Activated CD4-positive, alpha-beta memory T cell treated with anti-CD3 and anti-CD28 coated beads, Interleukin-2, amount 10 ng/mL, durations not matched to agents 7 days and 5 days (primary cell): ENCODE measurements at regions not wholly inside any gene's neighbourhood (a gene's known extent, or its start where the extent isn't known, plus 50 kb on each side); places are given as distances from the start of the nearest gene placed in this dataset.

Source experiments
- CTCF ChIA-PET: fragments of 350-600 bp; sonication (Branson Sonifier 250); formaldehyde crosslinking; loops from one replicate; lab custom pipeline; 2021; ENCODE audit warnings: antibody characterized with exemption, inconsistent platforms; lab: Charles Lee
- POLR2A ChIA-PET: fragments of 350-600 bp; sonication (Branson Sonifier 250); formaldehyde crosslinking; loops from one replicate; lab custom pipeline; 2021; ENCODE audit warnings: antibody characterized with exemption; lab: Charles Lee
- DNase-seq: peaks from one replicate; pipeline ENCODE4 v3.0.0-alpha.2; 2020
- H3K27ac Mint-ChIP-seq: one replicate; pipeline ENCODE4 v1.8.0; 2021; ENCODE audit warnings: mild to moderate bottlenecking, mixed read lengths
- H3K27me3 Mint-ChIP-seq: one replicate; pipeline ENCODE4 v1.8.0; 2021; ENCODE audit warnings: mixed read lengths
- H3K36me3 Mint-ChIP-seq: one replicate; pipeline ENCODE4 v1.8.0; 2021; ENCODE audit warnings: low read depth, mixed read lengths
- H3K4me1 Mint-ChIP-seq: one replicate; pipeline ENCODE4 v1.8.0; 2021; ENCODE audit warnings: mixed read lengths
- H3K4me3 Mint-ChIP-seq: one replicate; pipeline ENCODE4 v1.8.0; 2021; ENCODE audit warnings: mild to moderate bottlenecking, mixed read lengths
- H3K9me3 Mint-ChIP-seq: one replicate; pipeline ENCODE4 v1.8.0; 2021; ENCODE audit warnings: mixed read lengths

GRCh38 chr1:56430141-56430839, 149.1 kb downstream of the PLPP3 start:
- H3K4me3 Mint-ChIP-seq = no peak overlapping the region
- H3K27me3 Mint-ChIP-seq = no peaks in the 10 kb centered on the region
- no peaks in the 10 kb centered on the region for H3K36me3 Mint-ChIP-seq
- no peak for DNase-seq
- H3K9me3 Mint-ChIP-seq = peaks cover 7% of the 10 kb centered on the region
- no peak overlapping the region for H3K27ac Mint-ChIP-seq
- no peaks in the 10 kb centered on the region for H3K4me1 Mint-ChIP-seq
- POLR2A ChIA-PET = no interaction called here
- CTCF ChIA-PET = no interaction called here

- CTCF ChIA-PET = no interaction called here
- Mint-ChIP-seq H3K4me3 (no peak overlapping the region), H3K36me3 (no peaks in the 10 kb centered on the region)
These were observed 150.1 kb downstream of the PLPP3 start for GRCh38 chr1:56429288-56429687.

GRCh38 chr1:56426587-56427381, 152.6 kb downstream of the PLPP3 start:
- no peaks in the 10 kb centered on the region for H3K36me3 Mint-ChIP-seq
- ChIA-PET CTCF (no interaction called here), POLR2A (no interaction called here)
- no peak for DNase-seq
- H3K27ac Mint-ChIP-seq = no peak overlapping the region
- no peaks in the 10 kb centered on the region for H3K27me3 Mint-ChIP-seq
- peaks cover 4% of the 10 kb centered on the region for H3K9me3 Mint-ChIP-seq
- no peaks in the 10 kb centered on the region for H3K4me1 Mint-ChIP-seq
- no peak overlapping the region for H3K4me3 Mint-ChIP-seq

More at GRCh38 chr1:56429288-56429687, 150.1 kb downstream of the PLPP3 start:
- H3K9me3 Mint-ChIP-seq = peaks cover 7% of the 10 kb centered on the region
- H3K27me3 Mint-ChIP-seq = no peaks in the 10 kb centered on the region
- POLR2A ChIA-PET = no interaction called here
- DNase-seq = no peak
- H3K4me1 Mint-ChIP-seq = no peaks in the 10 kb centered on the region
- H3K27ac Mint-ChIP-seq = no peak overlapping the region

- ChIA-PET CTCF (no interaction called here), POLR2A (no interaction called here)
- no peak for DNase-seq
- Mint-ChIP-seq H3K36me3 (no peaks in the 10 kb centered on the region), H3K9me3 (peaks cover 4% of the 10 kb centered on the region), H3K27me3 (no peaks in the 10 kb centered on the region), H3K27ac (no peak overlapping the region), H3K4me1 (no peaks in the 10 kb centered on the region), H3K4me3 (no peak overlapping the region)
These were observed 153.8 kb downstream of the PLPP3 start for GRCh38 chr1:56425494-56426037.

- no peaks in the 10 kb centered on the region for H3K27me3 Mint-ChIP-seq
- no peak overlapping the region for H3K27ac Mint-ChIP-seq
- H3K9me3 Mint-ChIP-seq = peaks cover 4% of the 10 kb centered on the region
- DNase-seq = no peak
- no peaks in the 10 kb centered on the region for H3K36me3 Mint-ChIP-seq
- POLR2A ChIA-PET = no interaction called here
- H3K4me3 Mint-ChIP-seq = no peak overlapping the region
- CTCF ChIA-PET = no interaction called here
- H3K4me1 Mint-ChIP-seq = no peaks in the 10 kb centered on the region
These were observed 154.4 kb downstream of the PLPP3 start for GRCh38 chr1:56424744-56425493.

- Mint-ChIP-seq H3K4me1 (no peaks in the 10 kb centered on the region), H3K9me3 (peaks cover 4% of the 10 kb centered on the region), H3K27me3 (no peaks in the 10 kb centered on the region), H3K27ac (no peak overlapping the region), H3K4me3 (no peak overlapping the region), H3K36me3 (no peaks in the 10 kb centered on the region)
- ChIA-PET CTCF (no interaction called here), POLR2A (no interaction called here)
- no peak for DNase-seq
These were observed 155.6 kb downstream of the PLPP3 start for GRCh38 chr1:56423716-56424115.

- H3K4me3 Mint-ChIP-seq = no peak overlapping the region
- H3K9me3 Mint-ChIP-seq = no peaks in the 10 kb centered on the region
- CTCF ChIA-PET = no interaction called here
- no peaks in the 10 kb centered on the region for H3K27me3 Mint-ChIP-seq
- no peak overlapping the region for H3K27ac Mint-ChIP-seq
- no peaks in the 10 kb centered on the region for H3K4me1 Mint-ChIP-seq
- no peak for DNase-seq
- no peaks in the 10 kb centered on the region for H3K36me3 Mint-ChIP-seq
- POLR2A ChIA-PET = no interaction called here
These were observed 161.2 kb downstream of the PLPP3 start for GRCh38 chr1:56418151-56418631.

GRCh38 chr1:56417646-56418045, 161.7 kb downstream of the PLPP3 start:
- no peaks in the 10 kb centered on the region for H3K27me3 Mint-ChIP-seq
- H3K36me3 Mint-ChIP-seq = no peaks in the 10 kb centered on the region
- H3K27ac Mint-ChIP-seq = no peak overlapping the region
- CTCF ChIA-PET = no interaction called here
- no peaks in the 10 kb centered on the region for H3K9me3 Mint-ChIP-seq
- POLR2A ChIA-PET = no interaction called here
- H3K4me1 Mint-ChIP-seq = no peaks in the 10 kb centered on the region
- H3K4me3 Mint-ChIP-seq = no peak overlapping the region
- no peak for DNase-seq

GRCh38 chr1:56416495-56416894, 162.9 kb downstream of the PLPP3 start:
- no peak overlapping the region for H3K4me3 Mint-ChIP-seq
- POLR2A ChIA-PET = no interaction called here

GRCh38 chr1:56415720-56416119, 163.6 kb downstream of the PLPP3 start:
- Mint-ChIP-seq H3K9me3 (no peaks in the 10 kb centered on the region), H3K4me1 (no peaks in the 10 kb centered on the region), H3K27ac (no peak overlapping the region), H3K36me3 (no peaks in the 10 kb centered on the region), H3K4me3 (no peak overlapping the region), H3K27me3 (no peaks in the 10 kb centered on the region)
- CTCF ChIA-PET = no interaction called here
- POLR2A ChIA-PET = no interaction called here
- no peak for DNase-seq

More at GRCh38 chr1:56416495-56416894, 162.9 kb downstream of the PLPP3 start:
- Mint-ChIP-seq H3K27ac (no peak overlapping the region), H3K9me3 (no peaks in the 10 kb centered on the region), H3K27me3 (no peaks in the 10 kb centered on the region), H3K4me1 (no peaks in the 10 kb centered on the region), H3K36me3 (no peaks in the 10 kb centered on the region)
- CTCF ChIA-PET = no interaction called here
- no peak for DNase-seq

- ChIA-PET CTCF (no interaction called here), POLR2A (no interaction called here)
- H3K4me3 Mint-ChIP-seq = no peak overlapping the region
- H3K27me3 Mint-ChIP-seq = no peaks in the 10 kb centered on the region
- no peaks in the 10 kb centered on the region for H3K9me3 Mint-ChIP-seq
- no peaks in the 10 kb centered on the region for H3K36me3 Mint-ChIP-seq
- DNase-seq = no peak
- H3K27ac Mint-ChIP-seq = no peak overlapping the region
- no peaks in the 10 kb centered on the region for H3K4me1 Mint-ChIP-seq
These were observed 164.1 kb downstream of the PLPP3 start for GRCh38 chr1:56415258-56415657.

- Mint-ChIP-seq H3K27ac (no peak overlapping the region), H3K27me3 (no peaks in the 10 kb centered on the region), H3K36me3 (no peaks in the 10 kb centered on the region), H3K4me1 (no peaks in the 10 kb centered on the region), H3K9me3 (no peaks in the 10 kb centered on the region), H3K4me3 (no peak overlapping the region)
- ChIA-PET POLR2A (no interaction called here), CTCF (no interaction called here)
- DNase-seq = no peak
These were observed 164.6 kb downstream of the PLPP3 start for GRCh38 chr1:56414728-56415224.

GRCh38 chr1:56413671-56414199, 165.6 kb downstream of the PLPP3 start:
- Mint-ChIP-seq H3K36me3 (no peaks in the 10 kb centered on the region), H3K27ac (no peak overlapping the region), H3K4me3 (no peak overlapping the region), H3K4me1 (no peaks in the 10 kb centered on the region), H3K9me3 (no peaks in the 10 kb centered on the region), H3K27me3 (no peaks in the 10 kb centered on the region)
- ChIA-PET POLR2A (no interaction called here), CTCF (no interaction called here)
- no peak for DNase-seq
